ENCODE measurements at regions not wholly inside any gene's neighbourhood (a gene's known extent, or its start where the extent isn't known, plus 50 kb on each side); places are given as distances from the start of the nearest gene placed in this dataset.

DNA sequence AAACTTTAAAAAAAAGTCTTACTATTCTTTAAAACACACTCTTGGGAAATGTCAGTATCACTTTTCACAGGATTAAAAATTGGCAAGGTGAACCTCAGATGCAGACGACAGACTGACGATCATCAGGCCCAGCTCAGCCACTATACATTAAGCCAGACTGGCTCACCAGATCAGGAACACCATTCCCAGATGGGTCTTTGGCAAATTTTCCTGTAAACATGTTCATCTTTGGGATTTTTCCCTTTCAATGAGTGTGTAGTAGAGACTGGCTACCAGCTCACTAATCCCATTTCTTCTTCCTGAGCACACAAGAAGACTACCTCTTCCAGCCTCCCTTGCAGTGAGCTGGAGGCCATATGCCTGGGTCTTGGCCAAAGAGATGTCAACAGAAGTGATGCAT, 142.7 kb upstream of the CHST15 start:
- TF ChIP-seq, protein P1, sequence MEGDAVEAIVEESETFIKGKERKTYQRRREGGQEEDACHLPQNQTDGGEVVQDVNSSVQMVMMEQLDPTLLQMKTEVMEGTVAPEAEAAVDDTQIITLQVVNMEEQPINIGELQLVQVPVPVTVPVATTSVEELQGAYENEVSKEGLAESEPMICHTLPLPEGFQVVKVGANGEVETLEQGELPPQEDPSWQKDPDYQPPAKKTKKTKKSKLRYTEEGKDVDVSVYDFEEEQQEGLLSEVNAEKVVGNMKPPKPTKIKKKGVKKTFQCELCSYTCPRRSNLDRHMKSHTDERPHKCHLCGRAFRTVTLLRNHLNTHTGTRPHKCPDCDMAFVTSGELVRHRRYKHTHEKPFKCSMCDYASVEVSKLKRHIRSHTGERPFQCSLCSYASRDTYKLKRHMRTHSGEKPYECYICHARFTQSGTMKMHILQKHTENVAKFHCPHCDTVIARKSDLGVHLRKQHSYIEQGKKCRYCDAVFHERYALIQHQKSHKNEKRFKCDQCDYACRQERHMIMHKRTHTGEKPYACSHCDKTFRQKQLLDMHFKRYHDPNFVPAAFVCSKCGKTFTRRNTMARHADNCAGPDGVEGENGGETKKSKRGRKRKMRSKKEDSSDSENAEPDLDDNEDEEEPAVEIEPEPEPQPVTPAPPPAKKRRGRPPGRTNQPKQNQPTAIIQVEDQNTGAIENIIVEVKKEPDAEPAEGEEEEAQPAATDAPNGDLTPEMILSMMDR (IDR thresholded peaks at IDR 0.05): no peak
- no peak for TF ChIP-seq POLR2A (IDR thresholded peaks at IDR 0.05)

All from Peyer's patch (tissue), 4 donors.